PC-3 (cell line): ENCODE measurements at regions not wholly inside any gene's neighbourhood (a gene's known extent, or its start where the extent isn't known, plus 50 kb on each side); places are given as distances from the start of the nearest gene placed in this dataset.

Experiments
- EZH2 ChIP-seq: fragments of 300-600 bp; sonication (generic); IDR thresholded peaks from one replicate; pipeline ENCODE4 v1.6.1; 2017; ENCODE audit warnings: antibody characterized with exemption, mild to moderate bottlenecking, low read length; ENCODE audit not compliant: unreplicated experiment
- TF ChIP-seq, protein P1 (sequence below): fragments of 300-600 bp; sonication (generic); conservative IDR thresholded peaks from 2 replicates; pipeline ENCODE4 v1.5.1; 2017; ENCODE audit warnings: antibody characterized with exemption, low read depth, mild to moderate bottlenecking, low read length

DNA sequence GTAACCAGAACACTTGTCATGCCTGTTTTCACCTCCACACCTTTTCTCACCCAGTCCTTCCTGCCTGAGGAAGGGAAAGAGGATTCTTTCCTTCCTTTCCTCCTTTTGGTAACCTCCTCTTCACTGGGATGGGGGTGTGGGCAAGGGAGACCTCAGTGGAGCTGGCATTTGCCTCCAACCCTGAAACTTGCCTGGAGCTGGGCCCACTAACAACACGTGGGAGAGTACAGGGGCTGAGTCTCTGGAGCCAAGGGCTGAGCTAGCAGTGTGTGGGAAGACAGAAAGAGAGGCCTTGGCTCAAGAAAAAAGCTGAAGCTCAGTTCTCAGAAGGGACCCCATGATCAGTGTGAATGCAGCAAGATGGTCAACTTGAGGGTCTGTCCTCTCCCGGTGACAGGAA lies 86.6 kb upstream of the SLC6A11 start:
- TF ChIP-seq, protein P1, sequence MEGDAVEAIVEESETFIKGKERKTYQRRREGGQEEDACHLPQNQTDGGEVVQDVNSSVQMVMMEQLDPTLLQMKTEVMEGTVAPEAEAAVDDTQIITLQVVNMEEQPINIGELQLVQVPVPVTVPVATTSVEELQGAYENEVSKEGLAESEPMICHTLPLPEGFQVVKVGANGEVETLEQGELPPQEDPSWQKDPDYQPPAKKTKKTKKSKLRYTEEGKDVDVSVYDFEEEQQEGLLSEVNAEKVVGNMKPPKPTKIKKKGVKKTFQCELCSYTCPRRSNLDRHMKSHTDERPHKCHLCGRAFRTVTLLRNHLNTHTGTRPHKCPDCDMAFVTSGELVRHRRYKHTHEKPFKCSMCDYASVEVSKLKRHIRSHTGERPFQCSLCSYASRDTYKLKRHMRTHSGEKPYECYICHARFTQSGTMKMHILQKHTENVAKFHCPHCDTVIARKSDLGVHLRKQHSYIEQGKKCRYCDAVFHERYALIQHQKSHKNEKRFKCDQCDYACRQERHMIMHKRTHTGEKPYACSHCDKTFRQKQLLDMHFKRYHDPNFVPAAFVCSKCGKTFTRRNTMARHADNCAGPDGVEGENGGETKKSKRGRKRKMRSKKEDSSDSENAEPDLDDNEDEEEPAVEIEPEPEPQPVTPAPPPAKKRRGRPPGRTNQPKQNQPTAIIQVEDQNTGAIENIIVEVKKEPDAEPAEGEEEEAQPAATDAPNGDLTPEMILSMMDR, result no peak
- no peak for TF ChIP-seq EZH2
